Renal pelvis (tissue), 1 donor: ENCODE measurements at regions not wholly inside any gene's neighbourhood (a gene's known extent, or its start where the extent isn't known, plus 50 kb on each side); places are given as distances from the start of the nearest gene placed in this dataset.
"Not testable (repeated sequence)": the region's sequence is repeated elsewhere in the genome, so short reads cannot be mapped to it uniquely, and the experiment has no call there.

ENCODE experiments used
- DNase-seq: peaks from one replicate; pipeline ENCODE4 v3.0.0-alpha.2; 2013

GRCh38 chr10:78096486-78096885 lies 62.8 kb downstream of the RPS24 start:
- DNase-seq = not testable (repeated sequence)

- not testable (repeated sequence) for DNase-seq
Observed at GRCh38 chr10:78102593-78102992, 68.9 kb downstream of the RPS24 start.

- DNase-seq = no peak
Observed at GRCh38 chr10:78109210-78109609, 75.5 kb downstream of the RPS24 start.

- peak; percentile 64 for DNase-seq
Observed at GRCh38 chr10:78115135-78115853, 81.6 kb downstream of the RPS24 start.

DNA sequence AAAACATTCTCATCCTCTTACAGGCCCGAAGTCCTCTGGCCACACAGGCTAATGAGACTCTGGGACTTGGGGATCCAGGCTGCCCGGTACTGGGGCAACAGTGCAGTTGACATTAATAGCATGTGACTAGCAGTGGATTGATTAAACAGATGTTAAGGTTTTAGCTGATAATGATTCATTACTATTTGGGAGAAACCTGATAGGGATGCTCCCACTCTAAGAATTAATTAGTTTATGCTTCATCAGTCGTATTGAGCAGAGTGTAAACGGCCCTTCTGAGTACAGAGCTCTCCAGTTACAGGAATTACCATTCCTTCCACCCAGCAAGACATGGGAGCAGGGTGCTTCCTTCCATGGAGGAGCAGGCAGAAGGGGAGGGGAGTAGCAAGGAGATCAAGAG lies 82.7 kb downstream of the RPS24 start:
- peak; percentile 53 for DNase-seq

DNA sequence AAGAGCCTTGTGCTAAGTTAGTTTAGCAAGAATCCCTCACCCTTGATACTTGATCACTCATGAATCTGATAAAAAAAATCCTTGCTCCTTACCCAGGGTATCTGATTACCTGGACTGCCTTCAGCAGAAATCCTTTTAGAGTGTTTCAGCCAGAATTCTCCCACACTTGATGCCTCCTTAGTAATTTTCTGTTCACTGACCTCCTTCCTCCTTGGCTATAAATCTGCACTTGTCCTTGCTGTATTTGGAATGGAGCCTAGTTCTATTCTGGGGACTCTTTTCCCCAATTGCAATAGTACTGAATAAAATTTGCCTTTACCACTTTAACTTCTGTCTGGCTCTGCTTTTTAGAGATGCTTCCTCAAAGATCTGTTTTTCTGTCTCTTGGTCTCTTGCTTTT lies 84.9 kb downstream of the RPS24 start:
- peak; percentile 28 for DNase-seq

DNA sequence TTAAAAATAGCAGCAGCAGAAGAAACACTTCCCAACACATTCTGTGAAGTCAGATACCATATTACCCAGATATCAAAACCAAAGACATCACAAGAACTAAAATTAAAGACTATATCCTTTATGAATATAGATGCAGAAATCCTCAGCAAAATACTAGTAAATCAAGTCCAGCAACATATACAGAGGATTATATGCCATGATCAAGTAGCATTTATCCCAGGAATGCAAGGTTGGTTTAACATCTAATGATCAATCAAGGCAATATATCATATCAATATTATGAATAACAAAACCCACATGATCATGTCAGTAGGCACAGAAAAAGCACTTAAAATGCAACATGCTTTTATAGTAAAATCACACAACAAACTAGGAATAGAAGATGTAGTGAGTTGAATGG lies 88.1 kb downstream of the RPS24 start:
- no peak for DNase-seq

DNA sequence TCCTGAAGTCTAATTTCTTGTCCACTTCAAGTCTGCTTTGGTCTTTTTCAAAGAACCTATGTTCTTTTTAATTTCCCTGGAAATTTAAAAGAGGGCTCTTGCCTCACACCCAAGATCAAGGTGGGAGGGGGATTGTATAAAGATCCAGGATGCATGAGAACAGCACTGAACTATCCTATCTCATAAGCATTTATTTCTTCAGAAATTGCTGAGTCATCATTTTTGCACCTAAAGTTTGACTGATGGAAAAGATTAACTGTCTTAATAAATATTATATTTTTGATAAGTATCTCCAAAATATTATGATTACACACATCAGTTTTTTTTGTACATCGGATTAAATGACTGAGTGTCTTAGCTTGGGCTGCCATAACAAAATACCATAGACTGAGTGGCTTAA lies 90.5 kb downstream of the RPS24 start:
- no peak for DNase-seq

DNA sequence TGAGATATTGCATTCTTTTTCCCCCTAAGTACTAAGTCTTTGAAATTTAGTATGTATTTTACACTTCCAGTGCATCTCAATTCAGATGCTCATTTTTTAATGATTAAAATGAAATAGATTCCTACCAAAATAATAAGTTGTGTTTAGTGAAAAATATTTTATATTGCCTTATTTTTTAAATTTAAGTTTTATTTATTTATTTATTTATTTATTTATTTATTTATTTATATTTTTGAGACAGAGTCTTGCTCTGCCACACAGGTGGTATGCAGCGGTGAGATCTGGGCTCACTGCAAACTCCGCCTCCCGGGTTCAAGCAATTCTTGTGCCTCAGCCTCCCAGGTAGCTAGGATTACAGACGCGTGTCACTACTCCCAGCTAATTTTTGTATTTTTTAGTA lies 95.5 kb downstream of the RPS24 start:
- DNase-seq = no peak

GRCh38 chr10:78130966-78131710 lies 97.5 kb downstream of the RPS24 start:
- DNase-seq = no peak

DNA sequence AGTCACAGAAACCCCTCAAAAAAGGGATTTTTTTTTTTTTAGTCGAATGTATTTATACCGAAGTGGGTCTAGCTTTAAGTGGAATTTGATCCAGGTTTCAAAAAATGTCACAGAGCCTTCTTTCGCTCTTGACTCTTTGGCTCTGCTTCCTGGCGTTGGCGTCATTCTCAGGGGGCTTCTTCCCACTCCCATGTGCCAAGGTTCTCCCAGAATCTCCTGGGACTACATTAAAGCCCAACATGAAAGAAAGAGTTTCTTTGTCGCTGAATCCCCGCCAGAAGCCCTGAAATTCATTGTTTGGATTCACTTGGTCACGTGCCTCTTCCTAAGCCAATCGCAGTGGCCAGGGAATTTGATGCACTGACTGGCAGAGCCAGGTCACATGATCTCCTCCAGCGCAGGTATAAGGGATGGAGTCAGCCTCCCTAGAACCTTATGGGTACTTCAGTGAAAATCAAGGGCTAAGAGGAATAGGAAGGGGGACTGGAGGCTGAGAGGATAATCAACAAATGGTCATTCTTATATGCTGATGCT lies 101.2 kb downstream of the RPS24 start:
- no peak for DNase-seq

DNA sequence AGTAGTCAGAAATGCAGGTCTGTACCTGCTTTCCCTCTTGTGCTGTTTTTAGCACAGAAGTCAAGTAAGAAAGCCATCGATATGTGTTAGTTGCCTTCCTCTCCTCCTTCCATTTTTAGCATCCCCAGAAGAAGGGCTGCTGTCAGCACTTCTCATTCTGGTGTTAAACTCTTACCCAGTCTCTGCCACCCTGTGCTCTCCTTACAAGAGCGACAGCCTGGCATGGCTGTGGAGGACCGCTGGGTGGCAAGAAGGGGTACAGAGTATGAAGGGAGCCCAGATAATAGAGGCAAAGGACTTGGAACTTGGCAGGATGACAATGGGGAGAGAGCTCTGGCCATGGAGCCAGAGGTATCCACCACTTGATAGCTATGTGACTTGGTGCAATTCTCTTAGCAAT lies 103.5 kb downstream of the RPS24 start:
- DNase-seq = no peak

DNA sequence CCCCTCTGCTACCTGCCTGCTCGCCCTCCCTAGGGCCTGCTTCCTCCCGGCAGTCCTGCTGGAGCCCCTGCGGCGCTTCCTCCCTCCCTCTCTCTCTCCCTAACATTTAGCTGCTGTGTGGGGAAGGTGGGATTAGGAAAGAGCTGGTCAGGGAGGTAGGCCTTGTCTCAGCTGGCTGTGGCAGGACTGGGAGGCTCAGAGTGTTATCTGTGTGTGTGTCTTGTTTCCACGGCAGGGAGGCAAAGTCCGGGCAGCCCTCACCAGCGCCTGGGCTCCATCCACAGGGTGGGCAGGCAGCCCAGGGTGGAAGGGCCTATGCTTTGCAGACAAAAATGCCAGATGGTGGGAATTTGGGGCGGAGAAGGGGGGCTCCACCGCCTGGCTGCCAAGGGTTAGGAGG lies 105.7 kb downstream of the RPS24 start:
- no peak for DNase-seq

DNA sequence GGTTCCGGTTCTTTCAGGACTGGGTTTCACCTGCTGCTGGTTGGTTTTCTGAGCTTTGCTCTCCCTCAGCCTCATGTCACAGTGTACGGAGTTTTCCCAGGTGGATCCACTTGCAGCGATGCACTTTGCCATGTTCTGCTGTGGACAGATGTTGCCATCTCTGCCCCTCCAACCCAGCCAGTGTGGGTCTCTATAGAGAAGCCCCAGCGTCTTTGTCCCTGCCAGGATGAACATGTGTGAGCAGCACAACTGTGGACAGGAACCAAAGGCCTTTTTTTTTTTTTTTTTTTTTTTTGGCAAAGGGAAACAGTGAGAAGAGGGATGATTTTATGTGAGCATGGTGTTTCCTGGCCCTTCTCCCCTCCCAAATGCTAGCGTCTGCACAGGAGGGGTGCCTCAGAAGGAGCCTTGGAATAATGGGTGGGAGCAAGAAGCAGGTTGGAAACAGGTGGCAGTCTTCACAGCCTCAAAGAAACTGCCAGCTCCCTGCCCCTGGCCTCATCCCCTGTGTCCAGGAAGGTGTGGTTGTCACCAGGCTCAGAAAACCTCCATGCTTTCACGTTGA lies 106.5 kb downstream of the RPS24 start:
- no peak for DNase-seq

- DNase-seq = no peak
Observed at GRCh38 chr10:78143576-78143975, 109.9 kb downstream of the RPS24 start.

DNA sequence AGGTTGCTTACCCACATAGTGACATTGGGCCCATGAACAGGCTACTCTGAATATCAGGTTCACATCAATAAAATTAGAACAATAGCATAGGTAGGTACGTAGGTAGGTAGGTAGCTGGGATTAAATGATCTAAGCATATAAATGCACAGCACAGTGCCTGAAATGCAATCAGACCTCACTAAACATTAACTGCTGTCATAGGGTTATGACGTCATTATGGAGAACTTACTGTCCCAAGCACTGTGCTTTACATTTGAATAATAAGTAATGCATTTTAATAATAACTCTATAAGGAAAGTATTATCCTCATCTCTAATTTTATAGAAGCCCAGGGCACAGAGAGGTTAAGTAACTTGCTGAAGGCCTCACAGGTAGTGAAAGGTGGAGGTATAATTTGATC lies 112.5 kb downstream of the RPS24 start:
- DNase-seq = no peak

DNA sequence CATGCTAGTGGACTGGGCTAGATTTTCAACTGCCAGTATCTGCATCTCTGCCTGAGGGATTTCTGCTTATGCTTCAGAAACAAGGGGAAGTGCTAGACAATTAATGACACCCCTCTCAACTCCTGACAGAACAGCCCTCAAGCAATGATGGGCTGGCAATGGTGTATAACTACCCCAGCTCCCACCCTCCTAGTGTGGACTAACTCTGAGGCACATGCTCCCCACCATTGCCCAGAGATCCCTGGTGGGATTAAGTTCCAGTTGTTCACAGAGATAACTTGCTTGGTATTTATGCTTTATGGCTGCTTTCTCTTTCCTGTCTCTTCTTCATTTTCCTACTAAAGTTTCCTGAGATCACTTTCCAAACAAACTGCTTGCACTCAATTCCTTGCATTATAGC lies 113.5 kb downstream of the RPS24 start:
- DNase-seq = no peak

DNA sequence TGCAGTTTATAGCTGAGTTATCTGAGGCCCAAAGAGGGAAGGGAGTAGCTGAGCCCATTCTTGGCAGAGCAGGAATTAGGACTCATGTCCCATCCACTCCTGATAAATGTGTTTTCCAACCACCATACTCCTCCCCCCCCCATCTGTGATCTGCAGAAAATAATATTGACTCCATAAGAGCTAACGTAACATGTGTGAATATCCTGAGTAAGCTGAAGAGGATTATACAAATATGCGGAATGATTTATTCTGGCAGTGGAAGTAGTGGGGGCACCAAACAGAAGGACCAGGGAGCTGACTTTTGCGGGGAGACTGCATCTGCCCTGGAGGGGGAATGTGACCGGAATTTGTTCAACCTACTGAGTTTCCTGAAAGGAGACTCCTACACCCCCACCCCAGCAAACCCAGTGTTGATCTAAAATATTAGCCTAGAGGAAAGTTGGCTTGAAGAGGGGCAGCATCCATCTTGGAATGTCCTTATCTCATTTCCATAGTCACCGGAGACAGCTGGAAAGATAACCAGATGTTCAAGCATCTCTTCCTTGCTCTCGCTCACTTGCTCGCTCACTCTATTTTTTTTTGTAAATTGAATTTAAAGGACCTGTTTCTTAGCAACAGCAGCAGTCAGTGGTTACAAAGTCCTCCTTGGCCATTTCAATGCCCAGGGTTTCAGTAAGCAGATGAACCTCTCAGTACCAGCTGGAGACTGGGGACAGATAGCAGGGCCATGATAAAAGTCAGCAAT lies 114.7 kb downstream of the RPS24 start:
- DNase-seq = no peak

GRCh38 chr10:78148961-78149612 lies 115.4 kb downstream of the RPS24 start:
- peak; percentile 36 for DNase-seq

DNA sequence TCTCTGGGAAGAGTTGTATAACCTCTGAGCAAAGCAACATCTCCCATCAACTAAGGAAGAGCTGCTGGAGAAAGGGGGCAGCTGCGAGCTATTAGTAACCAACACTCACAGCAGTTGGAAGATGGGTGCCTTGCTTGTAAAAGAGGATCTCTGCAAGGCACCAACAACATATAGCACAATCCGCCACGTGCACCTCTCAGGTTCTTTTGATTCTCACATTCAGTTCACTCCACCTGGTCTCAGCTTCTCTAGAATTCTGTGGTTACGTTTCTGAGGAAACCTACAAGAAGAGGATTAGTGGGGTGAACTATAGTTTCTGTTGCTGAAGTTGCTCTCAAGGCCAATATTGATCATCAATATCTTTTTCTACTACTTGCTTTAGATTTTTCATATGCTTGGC lies 117.1 kb downstream of the RPS24 start:
- DNase-seq = no peak

- DNase-seq = no peak
Observed at GRCh38 chr10:78155722-78156121, 122.1 kb downstream of the RPS24 start.

DNA sequence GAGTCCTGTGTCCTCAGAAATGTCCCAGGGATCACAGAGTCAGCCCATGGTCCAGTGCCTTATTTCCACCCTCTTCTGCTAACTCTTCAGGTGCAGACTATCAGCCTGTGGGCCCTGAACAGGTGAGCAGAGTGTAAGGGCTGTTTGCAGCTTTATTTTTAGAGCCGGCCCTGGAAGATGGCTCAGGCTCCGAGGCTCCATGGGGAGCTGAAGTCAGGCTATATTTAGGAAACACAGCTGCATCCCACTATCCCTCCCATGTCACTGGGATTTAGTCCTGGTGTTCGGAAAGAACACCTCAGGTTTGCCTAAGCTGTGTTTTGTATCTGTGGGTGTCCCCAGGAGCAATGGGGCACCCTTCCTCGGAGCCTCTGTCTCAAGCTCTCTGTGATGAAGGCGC lies 126.9 kb downstream of the RPS24 start:
- DNase-seq = no peak
